ENCODE measurements at regions not wholly inside any gene's neighbourhood (a gene's known extent, or its start where the extent isn't known, plus 50 kb on each side); places are given as distances from the start of the nearest gene placed in this dataset.

DNA sequence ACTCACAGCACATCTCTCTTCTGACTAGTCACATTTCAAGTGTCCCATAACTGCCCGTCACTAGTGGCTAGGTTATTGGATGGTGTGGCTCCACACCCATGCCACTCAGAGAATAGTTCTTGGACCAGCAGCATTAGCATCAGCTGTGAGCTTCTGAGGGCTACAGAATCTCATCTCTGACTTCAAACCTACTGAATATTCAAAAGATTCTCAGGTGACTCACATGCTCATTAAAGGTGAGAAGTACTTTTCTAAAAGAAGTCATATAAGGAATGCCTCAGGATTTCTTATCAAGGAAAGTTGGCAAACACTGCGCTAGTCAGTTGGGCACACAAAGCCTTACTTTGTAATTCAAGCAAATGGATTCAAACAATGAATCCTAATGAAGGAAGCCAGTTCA, 305.0 kb upstream of the CDH12 start:
- H3K27ac ChIP-seq, result 0 out of 2 replicates have a peak overlapping the region, but pooled peaks have one; percentile 7
- TF ChIP-seq, protein P1, sequence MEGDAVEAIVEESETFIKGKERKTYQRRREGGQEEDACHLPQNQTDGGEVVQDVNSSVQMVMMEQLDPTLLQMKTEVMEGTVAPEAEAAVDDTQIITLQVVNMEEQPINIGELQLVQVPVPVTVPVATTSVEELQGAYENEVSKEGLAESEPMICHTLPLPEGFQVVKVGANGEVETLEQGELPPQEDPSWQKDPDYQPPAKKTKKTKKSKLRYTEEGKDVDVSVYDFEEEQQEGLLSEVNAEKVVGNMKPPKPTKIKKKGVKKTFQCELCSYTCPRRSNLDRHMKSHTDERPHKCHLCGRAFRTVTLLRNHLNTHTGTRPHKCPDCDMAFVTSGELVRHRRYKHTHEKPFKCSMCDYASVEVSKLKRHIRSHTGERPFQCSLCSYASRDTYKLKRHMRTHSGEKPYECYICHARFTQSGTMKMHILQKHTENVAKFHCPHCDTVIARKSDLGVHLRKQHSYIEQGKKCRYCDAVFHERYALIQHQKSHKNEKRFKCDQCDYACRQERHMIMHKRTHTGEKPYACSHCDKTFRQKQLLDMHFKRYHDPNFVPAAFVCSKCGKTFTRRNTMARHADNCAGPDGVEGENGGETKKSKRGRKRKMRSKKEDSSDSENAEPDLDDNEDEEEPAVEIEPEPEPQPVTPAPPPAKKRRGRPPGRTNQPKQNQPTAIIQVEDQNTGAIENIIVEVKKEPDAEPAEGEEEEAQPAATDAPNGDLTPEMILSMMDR (IDR thresholded peaks at IDR 0.05), result no peak
- no peak for TF ChIP-seq ZFX (IDR thresholded peaks at IDR 0.05; ENCODE audit: borderline replicate concordance)

DNA sequence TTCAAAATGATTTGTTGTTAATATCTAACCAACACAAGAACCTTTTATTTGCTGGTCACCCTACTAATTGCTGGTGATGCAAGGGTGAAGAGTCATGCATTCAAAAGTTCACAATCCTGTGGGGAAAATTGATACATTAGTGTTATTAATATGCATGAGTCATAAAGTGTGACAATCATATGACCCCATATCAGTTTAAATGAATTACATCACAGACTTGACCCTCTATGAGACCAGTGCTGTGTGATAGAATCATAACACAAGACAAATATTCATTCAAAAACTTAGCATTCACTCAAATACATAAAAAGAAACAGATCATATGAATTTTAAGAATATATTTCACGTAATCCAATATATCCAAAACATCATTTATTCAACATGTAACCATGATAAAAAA, 304.6 kb upstream of the CDH12 start:
- H3K27ac ChIP-seq, result 0 out of 2 replicates have a peak overlapping the region, but pooled peaks have one; percentile 7
- no peak for TF ChIP-seq ZFX (IDR thresholded peaks at IDR 0.05; ENCODE audit: borderline replicate concordance)
- TF ChIP-seq, protein P1 (IDR thresholded peaks at IDR 0.05), result no peak

DNA sequence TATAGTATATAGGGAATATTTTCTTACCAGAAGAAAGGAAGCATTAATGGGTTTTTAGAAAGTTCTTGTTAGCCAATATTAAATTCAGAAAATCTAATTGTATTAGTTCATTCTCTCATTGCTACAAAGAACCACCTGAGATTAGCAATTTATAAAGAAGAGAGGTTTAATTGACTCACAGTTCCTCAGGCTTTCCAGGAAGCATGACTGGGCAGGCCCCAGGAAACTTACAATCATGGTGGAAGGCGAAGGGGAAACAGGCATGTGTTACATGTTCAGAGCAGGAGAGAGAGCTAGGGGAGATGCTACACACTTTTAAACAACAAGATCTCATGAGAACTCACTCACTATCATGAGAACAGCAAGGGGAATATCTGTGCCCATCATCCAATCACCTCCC, 304.0 kb upstream of the CDH12 start:
- no peak overlapping the region for H3K27ac ChIP-seq
- TF ChIP-seq, protein P1 (IDR thresholded peaks at IDR 0.05), result no peak

DNA sequence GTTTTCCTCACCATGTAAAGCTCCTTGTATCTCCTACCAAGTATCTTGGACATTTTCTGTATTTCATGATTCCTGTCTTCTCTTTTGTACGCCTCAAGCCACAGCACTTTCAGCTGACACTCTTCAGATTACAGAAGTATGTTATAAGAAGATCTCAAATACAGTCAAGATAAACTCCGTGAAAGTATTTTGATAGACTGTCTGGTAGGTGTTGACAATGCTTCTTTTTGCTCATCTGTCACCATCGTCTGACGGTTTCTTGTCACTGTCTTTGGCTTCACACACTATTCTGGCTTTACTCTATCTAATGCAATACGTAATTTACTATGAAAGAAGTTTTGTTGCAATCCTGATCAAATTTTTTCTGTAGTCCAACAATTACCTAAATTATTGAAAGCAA, 294.5 kb upstream of the CDH12 start:
- no peak for TF ChIP-seq ZFX (IDR thresholded peaks at IDR 0.05; ENCODE audit: borderline replicate concordance)
- TF ChIP-seq, protein P1 (IDR thresholded peaks at IDR 0.05), result no peak

DNA sequence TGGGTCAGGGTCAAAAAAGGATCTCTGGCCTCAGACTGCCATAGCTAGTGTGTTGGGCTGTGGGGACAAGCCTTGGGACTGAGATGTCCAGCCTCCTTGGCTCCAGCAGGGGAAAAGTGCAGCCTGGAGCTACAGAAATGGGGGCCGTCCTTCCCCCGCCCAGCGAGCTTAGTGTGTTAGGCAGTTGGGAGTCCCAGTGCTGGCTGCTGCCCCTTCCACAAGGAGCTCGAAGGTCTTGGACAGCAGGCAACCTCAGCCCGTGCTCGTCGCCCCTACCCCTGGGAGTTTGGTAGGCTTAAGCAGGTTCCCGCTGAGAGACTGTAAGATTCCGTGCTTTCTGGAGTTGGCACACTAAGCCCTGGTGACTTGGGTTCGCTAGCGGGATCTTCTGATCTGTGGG, 293.0 kb upstream of the CDH12 start:
- no peak overlapping the region for H3K27ac ChIP-seq

More for the DNA sequence above, 294.5 kb upstream of the CDH12 start:
- no peak overlapping the region for H3K27ac ChIP-seq

DNA sequence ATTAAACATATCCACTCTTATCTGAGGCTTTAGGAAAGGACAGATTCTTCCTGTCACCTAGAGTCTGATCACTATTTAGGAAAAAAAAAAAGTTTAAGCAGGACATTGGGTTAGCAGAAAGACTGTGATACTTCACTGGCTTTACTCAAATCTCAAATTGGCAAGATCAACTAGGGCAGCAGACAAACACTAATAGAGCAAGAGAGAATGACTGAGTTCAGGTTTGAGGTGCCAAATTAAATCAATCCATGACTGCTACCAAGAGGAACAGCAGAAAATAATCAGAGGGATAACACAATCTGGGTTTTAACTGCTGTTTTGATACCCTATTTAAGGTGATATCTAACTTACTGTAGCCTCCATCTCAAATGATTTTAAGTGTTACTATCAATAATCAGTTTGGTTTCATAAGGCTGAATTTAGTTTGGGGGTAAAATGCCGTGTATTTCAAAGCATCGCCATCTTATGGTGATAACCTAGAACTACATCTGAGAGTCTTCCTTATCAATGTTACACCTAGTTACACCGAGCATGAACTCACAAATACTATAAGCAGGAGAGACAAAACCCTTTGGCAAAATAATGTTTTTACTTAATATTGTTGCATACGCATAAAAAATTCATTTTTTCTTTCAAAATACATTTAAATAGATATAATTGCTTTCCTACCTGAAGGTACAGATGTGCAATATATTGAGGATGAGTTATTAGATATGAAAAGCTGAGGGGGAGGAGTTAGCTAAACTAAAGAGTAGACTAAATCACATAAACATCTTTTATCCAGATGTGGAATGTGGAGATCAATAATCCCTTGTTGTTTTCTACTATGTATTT, 286.4 kb upstream of the CDH12 start:
- no peak for TF ChIP-seq ZFX (IDR thresholded peaks at IDR 0.05; ENCODE audit: borderline replicate concordance)
- TF ChIP-seq, protein P1 (IDR thresholded peaks at IDR 0.05), result peak; percentile 71
- H3K27ac ChIP-seq, result no peak overlapping the region

More for the DNA sequence above, 293.0 kb upstream of the CDH12 start:
- TF ChIP-seq ZFX (IDR thresholded peaks at IDR 0.05; ENCODE audit: borderline replicate concordance), result no peak
- TF ChIP-seq, protein P1 (IDR thresholded peaks at IDR 0.05), result no peak

DNA sequence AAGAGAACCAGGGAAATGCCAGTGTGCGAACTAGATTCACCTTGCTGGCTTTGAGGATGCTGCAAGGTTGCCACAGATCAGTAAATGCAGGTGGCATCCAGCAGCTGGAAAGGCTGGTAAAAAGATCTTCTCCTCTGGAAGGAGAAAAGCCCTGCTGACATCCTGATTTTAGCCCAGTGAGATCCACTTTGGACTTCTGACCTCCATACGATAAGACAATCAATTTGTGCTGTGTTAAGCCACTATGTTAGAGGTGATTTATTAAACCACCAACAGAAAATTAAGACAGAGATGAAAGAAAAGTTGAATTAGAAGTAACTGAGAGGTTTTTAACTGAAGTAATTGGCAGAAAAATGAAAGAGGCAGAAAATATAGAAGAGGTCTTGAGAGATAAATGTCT, 283.8 kb upstream of the CDH12 start:
- TF ChIP-seq ZFX (IDR thresholded peaks at IDR 0.05; ENCODE audit: borderline replicate concordance), result no peak
- TF ChIP-seq, protein P1 (IDR thresholded peaks at IDR 0.05), result no peak
- H3K27ac ChIP-seq, result no peak overlapping the region

All from 22Rv1 (cell line).